ENCODE measurements at regions not wholly inside any gene's neighbourhood (a gene's known extent, or its start where the extent isn't known, plus 50 kb on each side); places are given as distances from the start of the nearest gene placed in this dataset.

- no peak overlapping the region for H3K27ac ChIP-seq (ENCODE audit: low read depth, low read length)
- H3K4me1 ChIP-seq (ENCODE audit: control insufficient read depth in 1 of 2, insufficient read depth in 2 of 2, low read length in 2 of 2) = no peaks in the 10 kb centered on the region
- no peak overlapping the region for H2AFZ ChIP-seq (ENCODE audit: low read depth, low read length, poor library complexity, severe bottlenecking)
- no peak for TF ChIP-seq JUND (IDR thresholded peaks at IDR 0.05)
- TF ChIP-seq POLR2AphosphoS5 (IDR thresholded peaks at IDR 0.05; ENCODE audit: low read depth, low read length) = no peak
- TF ChIP-seq ATF3 (IDR thresholded peaks at IDR 0.05) = no peak
- no peak for TF ChIP-seq MAX (IDR thresholded peaks at IDR 0.05)
- TF ChIP-seq CTCF (IDR thresholded peaks at IDR 0.05 in 2 of 3, conservative IDR thresholded peaks at IDR 0.05 in 1 of 3; ENCODE audit: borderline replicate concordance in 1 of 3, insufficient read depth in 1 of 3, low read depth in 2 of 3, low read length in 2 of 3) = no peak
- TF ChIP-seq CBX3 (IDR thresholded peaks at IDR 0.05; ENCODE audit: low read depth) = no peak
- no peak for TF ChIP-seq CEBPB (IDR thresholded peaks at IDR 0.05; ENCODE audit: low read depth)
- TF ChIP-seq EZH2 (IDR thresholded peaks at IDR 0.05) = no peak
- no peak for TF ChIP-seq FOSL1 (IDR thresholded peaks at IDR 0.05; ENCODE audit: low read depth)
- TF ChIP-seq ZFX (IDR thresholded peaks at IDR 0.05) = no peak
- no peak for TF ChIP-seq ZNF274 (IDR thresholded peaks at IDR 0.05; ENCODE audit: low read depth, low read length)
- no peak for TF ChIP-seq YY1 (IDR thresholded peaks at IDR 0.05; ENCODE audit: extremely low read depth, insufficient replicate concordance, low read depth, low read length)
- TF ChIP-seq RAD21 (IDR thresholded peaks at IDR 0.05; ENCODE audit: low read depth) = no peak
- no peak for TF ChIP-seq TCF7L2 (IDR thresholded peaks at IDR 0.05; ENCODE audit: borderline replicate concordance, extremely low read depth, insufficient read depth, insufficient read length)
- TF ChIP-seq POLR2A (IDR thresholded peaks at IDR 0.05; ENCODE audit: borderline replicate concordance, extremely low read depth, insufficient read depth, insufficient read length) = no peak
- TF ChIP-seq ELF1 (IDR thresholded peaks at IDR 0.05; ENCODE audit: borderline replicate concordance, low read depth) = no peak
- no peak for TF ChIP-seq EZH2phosphoT487 (IDR thresholded peaks at IDR 0.05; ENCODE audit: borderline replicate concordance)
- no peak for TF ChIP-seq SP1 (IDR thresholded peaks at IDR 0.05; ENCODE audit: low read depth)
- no peaks in the 10 kb centered on the region for H4K20me1 ChIP-seq (ENCODE audit: insufficient read depth)
- ChIA-PET POLR2A (no interaction called here), RAD21 (ENCODE audit: low non-redundant PET in 1 of 2, low total read pairs in 2 of 2, uncharacterized antibody in 2 of 2, unreplicated experiment in 2 of 2) (no interaction called here), CTCF (no interaction called here)
- DNase-seq (ENCODE audit: low read depth, low spot score) (no peak), ATAC-seq (no peak)
- H3K36me3 ChIP-seq (ENCODE audit: control insufficient read depth in 1 of 2, insufficient read depth in 2 of 2, low read length in 2 of 2) = no peaks in the 10 kb centered on the region
- H3K27me3 ChIP-seq (ENCODE audit: insufficient read depth, low read length) = 0 out of 2 replicates have a peak, but pooled peaks cover 3% of the 10 kb centered on the region
- H3K9me2 ChIP-seq (ENCODE audit: insufficient read depth) = no peaks in the 10 kb centered on the region
- intact Hi-C loops (cut with micrococcal nuclease) = no loop called here
- no peaks in the 10 kb centered on the region for H3K9me3 ChIP-seq (ENCODE audit: control insufficient read depth in 1 of 2, insufficient read depth in 1 of 2, low read depth in 1 of 2, low read length in 2 of 2)
- H3K4me3 ChIP-seq (replicated peaks in 1 of 2; ENCODE audit: low read depth in 1 of 2, low read length in 2 of 2) = no peak overlapping the region
- H3K79me2 ChIP-seq (ENCODE audit: insufficient read depth, low read length) = no peaks in the 10 kb centered on the region
- BruUV-seq (replicated peaks) = no TSS peak
- H3K9ac ChIP-seq (ENCODE audit: low read length) = no peak overlapping the region
- H3K4me2 ChIP-seq (ENCODE audit: low read length) = no peak overlapping the region
Measured at GRCh38 chr16:5422047-5422446, 324.5 kb upstream of the EEF2KMT start.
